ENCODE measurements at regions not wholly inside any gene's neighbourhood (a gene's known extent, or its start where the extent isn't known, plus 50 kb on each side); places are given as distances from the start of the nearest gene placed in this dataset.

DNA sequence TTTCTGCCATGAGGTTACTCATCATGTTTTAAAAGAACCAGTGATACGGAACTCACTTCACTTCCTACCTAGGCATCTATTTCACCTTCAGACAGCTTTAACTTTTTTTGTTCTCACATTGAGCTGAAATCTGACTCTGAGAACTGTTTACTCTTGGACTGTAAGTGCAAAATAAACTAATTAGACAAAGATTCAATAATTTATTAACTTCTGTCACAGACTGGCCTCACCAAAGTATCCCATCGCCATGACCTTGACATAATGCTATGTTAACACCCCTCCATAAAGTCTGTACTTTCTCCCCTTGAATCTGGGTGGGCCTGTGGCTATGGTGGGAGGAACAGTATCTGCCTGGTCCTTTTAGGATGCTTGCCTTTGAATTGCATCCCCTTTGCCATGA lies 448.1 kb downstream of the CBLN4 start:
- intact Hi-C loops (cut with DNase I) = no loop called here
- Histone ChIP-seq H3K4me1 (no peaks in the 10 kb centered on the region), H3K36me3 (no peaks in the 10 kb centered on the region)

DNA sequence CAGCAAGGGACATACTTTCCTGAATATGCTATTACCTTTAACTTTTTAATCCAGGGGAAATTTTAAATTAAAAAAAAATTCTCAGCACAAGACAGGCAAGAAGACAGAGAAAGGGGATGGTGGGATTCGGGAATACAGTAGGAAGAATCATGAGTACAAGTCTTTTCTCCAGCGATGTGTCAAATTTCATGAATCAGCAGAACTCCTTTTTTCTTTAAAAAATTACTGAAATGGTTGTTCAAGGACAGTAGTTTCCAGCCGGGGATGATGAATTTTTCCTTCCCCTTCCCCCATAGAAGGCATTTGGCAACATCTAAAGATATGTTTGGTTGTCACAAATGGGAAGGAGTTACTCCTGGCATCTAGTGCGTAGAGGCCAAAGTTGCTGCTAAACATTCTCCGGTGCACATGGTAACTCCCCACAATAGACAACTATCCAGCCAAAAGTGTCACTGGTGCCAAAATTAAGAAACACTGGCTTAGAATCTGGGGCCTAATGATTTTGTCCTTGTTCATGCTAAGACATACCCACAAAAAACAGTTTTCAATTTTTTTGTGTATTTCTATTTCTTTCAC lies 450.2 kb downstream of the CBLN4 start:
- Histone ChIP-seq H3K4me3 (no peak overlapping the region), H3K36me3 (no peaks in the 10 kb centered on the region), H3K9me3 (no peaks in the 10 kb centered on the region), H3K4me1 (no peaks in the 10 kb centered on the region), H3K27ac (no peak overlapping the region), H3K27me3 (no peaks in the 10 kb centered on the region)
- TF ChIP-seq, protein P1, sequence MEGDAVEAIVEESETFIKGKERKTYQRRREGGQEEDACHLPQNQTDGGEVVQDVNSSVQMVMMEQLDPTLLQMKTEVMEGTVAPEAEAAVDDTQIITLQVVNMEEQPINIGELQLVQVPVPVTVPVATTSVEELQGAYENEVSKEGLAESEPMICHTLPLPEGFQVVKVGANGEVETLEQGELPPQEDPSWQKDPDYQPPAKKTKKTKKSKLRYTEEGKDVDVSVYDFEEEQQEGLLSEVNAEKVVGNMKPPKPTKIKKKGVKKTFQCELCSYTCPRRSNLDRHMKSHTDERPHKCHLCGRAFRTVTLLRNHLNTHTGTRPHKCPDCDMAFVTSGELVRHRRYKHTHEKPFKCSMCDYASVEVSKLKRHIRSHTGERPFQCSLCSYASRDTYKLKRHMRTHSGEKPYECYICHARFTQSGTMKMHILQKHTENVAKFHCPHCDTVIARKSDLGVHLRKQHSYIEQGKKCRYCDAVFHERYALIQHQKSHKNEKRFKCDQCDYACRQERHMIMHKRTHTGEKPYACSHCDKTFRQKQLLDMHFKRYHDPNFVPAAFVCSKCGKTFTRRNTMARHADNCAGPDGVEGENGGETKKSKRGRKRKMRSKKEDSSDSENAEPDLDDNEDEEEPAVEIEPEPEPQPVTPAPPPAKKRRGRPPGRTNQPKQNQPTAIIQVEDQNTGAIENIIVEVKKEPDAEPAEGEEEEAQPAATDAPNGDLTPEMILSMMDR (IDR thresholded peaks at IDR 0.05) = no peak
- TF ChIP-seq POLR2A (IDR thresholded peaks at IDR 0.05) (no peak), POLR2AphosphoS5 (IDR thresholded peaks at IDR 0.05; ENCODE audit: insufficient read depth in 1 of 2, low read depth in 1 of 2) (no peak)
- intact Hi-C loops (cut with DNase I) = no loop called here
- no peak for DNase-seq (ENCODE audit: extremely low spot score in 2 of 2)

More for the DNA sequence above, 448.1 kb downstream of the CBLN4 start:
- Histone ChIP-seq H3K27ac (no peak overlapping the region), H3K9me3 (no peaks in the 10 kb centered on the region), H3K27me3 (no peaks in the 10 kb centered on the region), H3K4me3 (no peak overlapping the region)
- no peak for DNase-seq (ENCODE audit: extremely low spot score in 2 of 2)
- TF ChIP-seq, protein P1 (IDR thresholded peaks at IDR 0.05) = no peak
- TF ChIP-seq POLR2A (IDR thresholded peaks at IDR 0.05) (no peak), POLR2AphosphoS5 (IDR thresholded peaks at IDR 0.05; ENCODE audit: insufficient read depth in 1 of 2, low read depth in 1 of 2) (no peak)

DNA sequence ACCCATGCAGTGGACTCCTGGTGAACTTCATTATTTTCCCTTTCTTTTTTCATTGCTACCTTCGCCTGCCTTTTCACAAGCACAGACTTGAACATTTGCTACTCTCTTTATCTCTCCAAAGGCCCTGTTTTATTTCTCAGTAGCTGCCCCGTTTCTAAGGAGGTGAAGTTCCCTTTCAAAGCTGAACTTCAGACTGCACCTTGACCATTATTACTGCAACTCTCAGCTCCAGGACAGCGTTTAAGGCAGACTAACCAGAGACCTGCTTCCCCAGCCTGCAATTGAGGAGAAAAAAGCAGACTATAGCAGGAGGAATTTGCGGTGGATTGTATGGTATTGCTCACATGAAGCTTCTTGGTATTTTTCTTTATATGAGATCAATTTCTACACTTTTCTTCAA lies 460.7 kb downstream of the CBLN4 start:
- H3K36me3 ChIP-seq = no peaks in the 10 kb centered on the region
- DNase-seq (ENCODE audit: extremely low spot score in 2 of 2) = no peak
- H3K27ac ChIP-seq = no peak overlapping the region
- no peaks in the 10 kb centered on the region for H3K9me3 ChIP-seq
- H3K27me3 ChIP-seq = no peaks in the 10 kb centered on the region
- no peaks in the 10 kb centered on the region for H3K4me1 ChIP-seq
- intact Hi-C loops (cut with DNase I) = no loop called here
- TF ChIP-seq, protein P1 (IDR thresholded peaks at IDR 0.05) = no peak
- TF ChIP-seq POLR2AphosphoS5 (IDR thresholded peaks at IDR 0.05; ENCODE audit: insufficient read depth in 1 of 2, low read depth in 1 of 2) (no peak), POLR2A (IDR thresholded peaks at IDR 0.05) (no peak)
- H3K4me3 ChIP-seq = no peak overlapping the region

GRCh38 chr20:55540486-55540885 lies 464.8 kb downstream of the CBLN4 start:
- no peaks in the 10 kb centered on the region for H3K9me3 ChIP-seq
- H3K27me3 ChIP-seq = no peaks in the 10 kb centered on the region
- H3K4me3 ChIP-seq = no peak overlapping the region
- TF ChIP-seq, protein P1 (IDR thresholded peaks at IDR 0.05) = no peak
- TF ChIP-seq POLR2A (IDR thresholded peaks at IDR 0.05) = no peak
- TF ChIP-seq POLR2AphosphoS5 (IDR thresholded peaks at IDR 0.05; ENCODE audit: insufficient read depth in 1 of 2, low read depth in 1 of 2) = no peak
- no peaks in the 10 kb centered on the region for H3K36me3 ChIP-seq
- intact Hi-C loops (cut with DNase I) = no loop called here
- H3K4me1 ChIP-seq = no peaks in the 10 kb centered on the region
- no peak for DNase-seq (ENCODE audit: extremely low spot score in 2 of 2)
- H3K27ac ChIP-seq = no peak overlapping the region

- intact Hi-C loops (cut with DNase I) = no loop called here
- no peak for DNase-seq (ENCODE audit: extremely low spot score in 2 of 2)
- no peak for TF ChIP-seq POLR2A (IDR thresholded peaks at IDR 0.05)
- TF ChIP-seq, protein P1 (IDR thresholded peaks at IDR 0.05) = no peak
- TF ChIP-seq POLR2AphosphoS5 (IDR thresholded peaks at IDR 0.05; ENCODE audit: insufficient read depth in 1 of 2, low read depth in 1 of 2) = no peak
Observed at GRCh38 chr20:55540013-55540412, 465.3 kb downstream of the CBLN4 start.

More at GRCh38 chr20:55540013-55540412, 465.3 kb downstream of the CBLN4 start:
- no peaks in the 10 kb centered on the region for H3K27me3 ChIP-seq
- H3K36me3 ChIP-seq = no peaks in the 10 kb centered on the region
- no peaks in the 10 kb centered on the region for H3K4me1 ChIP-seq
- no peak overlapping the region for H3K4me3 ChIP-seq
- no peaks in the 10 kb centered on the region for H3K9me3 ChIP-seq
- no peak overlapping the region for H3K27ac ChIP-seq

Data from vagina (tissue), 2 donors.